ENCODE measurements at regions not wholly inside any gene's neighbourhood (a gene's known extent, or its start where the extent isn't known, plus 50 kb on each side); places are given as distances from the start of the nearest gene placed in this dataset.

DNA sequence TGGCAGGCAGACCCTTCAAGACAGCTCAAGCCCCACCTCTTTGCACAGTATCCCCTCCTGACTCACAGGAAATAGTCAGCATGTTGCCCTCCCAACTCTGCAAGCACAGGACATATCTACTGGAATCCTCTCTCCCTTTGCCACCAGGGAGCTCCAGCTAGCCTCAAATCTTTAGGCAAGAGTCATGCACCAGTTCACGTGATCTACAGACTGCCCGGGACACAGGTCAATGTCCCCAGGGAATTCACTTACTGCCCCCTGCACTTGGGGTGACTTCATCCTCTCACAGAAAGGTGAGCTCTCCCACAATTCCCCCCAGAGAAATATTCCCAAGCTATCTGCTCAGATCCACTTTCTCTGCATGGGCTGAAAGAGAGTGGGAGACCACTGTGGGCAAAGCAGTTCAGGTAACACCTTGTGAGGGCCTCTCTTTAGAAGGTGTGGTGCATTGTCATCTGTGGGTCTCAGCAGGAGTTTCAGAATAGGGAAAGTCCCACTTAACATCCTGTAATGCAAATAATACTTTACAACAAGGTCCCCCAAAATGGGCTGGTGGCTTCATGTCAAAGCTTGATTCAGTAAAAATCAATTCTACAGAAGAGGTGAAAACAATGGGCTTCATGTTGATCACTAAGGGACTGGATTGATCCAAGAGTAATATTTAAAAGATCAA lies 129.9 kb downstream of the NOC3L start:
- ATAC-seq, result no peak
- DNase-seq (ENCODE audit: low spot score), result no peak

More for the DNA sequence above, 129.9 kb downstream of the NOC3L start:
- Mint-ChIP-seq H3K27me3 (ENCODE audit: insufficient read depth, low read depth, poor library complexity) (no peaks in the 10 kb centered on the region), H3K4me1 (no peaks in the 10 kb centered on the region), H3K27ac (no peak overlapping the region), H3K4me3 (no peak overlapping the region), H3K9me3 (peaks cover 17% of the 10 kb centered on the region), H3K36me3 (ENCODE audit: low read depth) (peaks cover 3% of the 10 kb centered on the region; the same call in 1 of the 3 replicates)
- Histone ChIP-seq H4K20me1 (replicated peaks; ENCODE audit: insufficient read depth) (no peaks in the 10 kb centered on the region), H3K27ac (ENCODE audit: low read depth) (no peak overlapping the region), H3K4me3 (no peak overlapping the region), H3F3A (replicated peaks; ENCODE audit: low read depth) (no peaks in the 10 kb centered on the region), H3K9me2 (ENCODE audit: insufficient read depth) (no peaks in the 10 kb centered on the region), H3K4me1 (ENCODE audit: insufficient read depth) (no peaks in the 10 kb centered on the region), H3K27me3 (ENCODE audit: insufficient read depth) (no peaks in the 10 kb centered on the region), H3K36me3 (ENCODE audit: insufficient read depth) (no peaks in the 10 kb centered on the region), H3K4me2 (no peak overlapping the region), H2AFZ (no peak overlapping the region), H3K79me2 (replicated peaks; ENCODE audit: insufficient read depth) (no peaks in the 10 kb centered on the region)
- TF ChIP-seq NANOG (IDR thresholded peaks at IDR 0.05; ENCODE audit: borderline replicate concordance) (no peak), STAT1 (IDR thresholded peaks at IDR 0.05; ENCODE audit: unreplicated experiment) (no peak), CREB1 (CRISPR knock-in tag; IDR thresholded peaks at IDR 0.05; ENCODE audit: low read depth) (no peak), ZNF331 (CRISPR knock-in tag; IDR thresholded peaks at IDR 0.05; ENCODE audit: low read depth) (no peak), JUNB (IDR thresholded peaks at IDR 0.05; ENCODE audit: unreplicated experiment) (no peak), EZH2phosphoT487 (IDR thresholded peaks at IDR 0.05; ENCODE audit: unreplicated experiment) (no peak), POLR2AphosphoS5 (IDR thresholded peaks at IDR 0.05; ENCODE audit: low read depth) (no peak)
- TF ChIP-seq, protein P1, sequence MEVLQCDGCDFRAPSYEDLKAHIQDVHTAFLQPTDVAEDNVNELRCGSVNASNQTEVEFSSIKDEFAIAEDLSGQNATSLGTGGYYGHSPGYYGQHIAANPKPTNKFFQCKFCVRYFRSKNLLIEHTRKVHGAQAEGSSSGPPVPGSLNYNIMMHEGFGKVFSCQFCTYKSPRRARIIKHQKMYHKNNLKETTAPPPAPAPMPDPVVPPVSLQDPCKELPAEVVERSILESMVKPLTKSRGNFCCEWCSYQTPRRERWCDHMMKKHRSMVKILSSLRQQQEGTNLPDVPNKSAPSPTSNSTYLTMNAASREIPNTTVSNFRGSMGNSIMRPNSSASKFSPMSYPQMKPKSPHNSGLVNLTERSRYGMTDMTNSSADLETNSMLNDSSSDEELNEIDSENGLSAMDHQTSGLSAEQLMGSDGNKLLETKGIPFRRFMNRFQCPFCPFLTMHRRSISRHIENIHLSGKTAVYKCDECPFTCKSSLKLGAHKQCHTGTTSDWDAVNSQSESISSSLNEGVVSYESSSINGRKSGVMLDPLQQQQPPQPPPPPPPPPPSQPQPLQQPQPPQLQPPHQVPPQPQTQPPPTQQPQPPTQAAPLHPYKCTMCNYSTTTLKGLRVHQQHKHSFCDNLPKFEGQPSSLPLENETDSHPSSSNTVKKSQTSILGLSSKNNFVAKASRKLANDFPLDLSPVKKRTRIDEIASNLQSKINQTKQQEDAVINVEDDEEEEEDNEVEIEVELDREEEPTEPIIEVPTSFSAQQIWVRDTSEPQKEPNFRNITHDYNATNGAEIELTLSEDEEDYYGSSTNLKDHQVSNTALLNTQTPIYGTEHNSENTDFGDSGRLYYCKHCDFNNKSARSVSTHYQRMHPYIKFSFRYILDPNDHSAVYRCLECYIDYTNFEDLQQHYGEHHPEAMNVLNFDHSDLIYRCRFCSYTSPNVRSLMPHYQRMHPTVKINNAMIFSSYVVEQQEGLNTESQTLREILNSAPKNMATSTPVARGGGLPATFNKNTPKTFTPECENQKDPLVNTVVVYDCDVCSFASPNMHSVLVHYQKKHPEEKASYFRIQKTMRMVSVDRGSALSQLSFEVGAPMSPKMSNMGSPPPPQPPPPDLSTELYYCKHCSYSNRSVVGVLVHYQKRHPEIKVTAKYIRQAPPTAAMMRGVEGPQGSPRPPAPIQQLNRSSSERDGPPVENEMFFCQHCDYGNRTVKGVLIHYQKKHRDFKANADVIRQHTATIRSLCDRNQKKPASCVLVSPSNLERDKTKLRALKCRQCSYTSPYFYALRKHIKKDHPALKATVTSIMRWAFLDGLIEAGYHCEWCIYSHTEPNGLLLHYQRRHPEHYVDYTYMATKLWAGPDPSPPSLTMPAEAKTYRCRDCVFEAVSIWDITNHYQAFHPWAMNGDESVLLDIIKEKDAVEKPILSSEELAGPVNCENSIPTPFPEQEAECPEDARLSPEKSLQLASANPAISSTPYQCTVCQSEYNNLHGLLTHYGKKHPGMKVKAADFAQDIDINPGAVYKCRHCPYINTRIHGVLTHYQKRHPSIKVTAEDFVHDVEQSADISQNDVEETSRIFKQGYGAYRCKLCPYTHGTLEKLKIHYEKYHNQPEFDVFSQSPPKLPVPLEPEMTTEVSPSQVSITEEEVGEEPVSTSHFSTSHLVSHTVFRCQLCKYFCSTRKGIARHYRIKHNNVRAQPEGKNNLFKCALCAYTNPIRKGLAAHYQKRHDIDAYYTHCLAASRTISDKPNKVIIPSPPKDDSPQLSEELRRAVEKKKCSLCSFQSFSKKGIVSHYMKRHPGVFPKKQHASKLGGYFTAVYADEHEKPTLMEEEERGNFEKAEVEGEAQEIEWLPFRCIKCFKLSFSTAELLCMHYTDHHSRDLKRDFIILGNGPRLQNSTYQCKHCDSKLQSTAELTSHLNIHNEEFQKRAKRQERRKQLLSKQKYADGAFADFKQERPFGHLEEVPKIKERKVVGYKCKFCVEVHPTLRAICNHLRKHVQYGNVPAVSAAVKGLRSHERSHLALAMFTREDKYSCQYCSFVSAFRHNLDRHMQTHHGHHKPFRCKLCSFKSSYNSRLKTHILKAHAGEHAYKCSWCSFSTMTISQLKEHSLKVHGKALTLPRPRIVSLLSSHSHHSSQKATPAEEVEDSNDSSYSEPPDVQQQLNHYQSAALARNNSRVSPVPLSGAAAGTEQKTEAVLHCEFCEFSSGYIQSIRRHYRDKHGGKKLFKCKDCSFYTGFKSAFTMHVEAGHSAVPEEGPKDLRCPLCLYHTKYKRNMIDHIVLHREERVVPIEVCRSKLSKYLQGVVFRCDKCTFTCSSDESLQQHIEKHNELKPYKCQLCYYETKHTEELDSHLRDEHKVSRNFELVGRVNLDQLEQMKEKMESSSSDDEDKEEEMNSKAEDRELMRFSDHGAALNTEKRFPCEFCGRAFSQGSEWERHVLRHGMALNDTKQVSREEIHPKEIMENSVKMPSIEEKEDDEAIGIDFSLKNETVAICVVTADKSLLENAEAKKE (CRISPR knock-in tag; IDR thresholded peaks at IDR 0.05), result no peak
- TF ChIP-seq, protein P2, sequence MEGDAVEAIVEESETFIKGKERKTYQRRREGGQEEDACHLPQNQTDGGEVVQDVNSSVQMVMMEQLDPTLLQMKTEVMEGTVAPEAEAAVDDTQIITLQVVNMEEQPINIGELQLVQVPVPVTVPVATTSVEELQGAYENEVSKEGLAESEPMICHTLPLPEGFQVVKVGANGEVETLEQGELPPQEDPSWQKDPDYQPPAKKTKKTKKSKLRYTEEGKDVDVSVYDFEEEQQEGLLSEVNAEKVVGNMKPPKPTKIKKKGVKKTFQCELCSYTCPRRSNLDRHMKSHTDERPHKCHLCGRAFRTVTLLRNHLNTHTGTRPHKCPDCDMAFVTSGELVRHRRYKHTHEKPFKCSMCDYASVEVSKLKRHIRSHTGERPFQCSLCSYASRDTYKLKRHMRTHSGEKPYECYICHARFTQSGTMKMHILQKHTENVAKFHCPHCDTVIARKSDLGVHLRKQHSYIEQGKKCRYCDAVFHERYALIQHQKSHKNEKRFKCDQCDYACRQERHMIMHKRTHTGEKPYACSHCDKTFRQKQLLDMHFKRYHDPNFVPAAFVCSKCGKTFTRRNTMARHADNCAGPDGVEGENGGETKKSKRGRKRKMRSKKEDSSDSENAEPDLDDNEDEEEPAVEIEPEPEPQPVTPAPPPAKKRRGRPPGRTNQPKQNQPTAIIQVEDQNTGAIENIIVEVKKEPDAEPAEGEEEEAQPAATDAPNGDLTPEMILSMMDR (conservative IDR thresholded peaks at IDR 0.05; ENCODE audit: low read depth in 2 of 2), result 0 out of 4 replicates have a peak, but pooled peaks of 1 of the 2 experiments have one; percentile 8

Measured in GM23338 (cell line).